ENCODE measurements at regions not wholly inside any gene's neighbourhood (a gene's known extent, or its start where the extent isn't known, plus 50 kb on each side); places are given as distances from the start of the nearest gene placed in this dataset.
"Not testable (repeated sequence)": the region's sequence is repeated elsewhere in the genome, so short reads cannot be mapped to it uniquely, and the experiment has no call there.

- ATAC-seq, result peak; percentile 38
- no peak for DNase-seq
- intact Hi-C loops (cut with micrococcal nuclease), result no loop called here
These were observed 50.5 kb upstream of the TUBA3D start for GRCh38 chr2:131425231-131425941.

GRCh38 chr2:131424605-131425114 is 51.3 kb upstream of the TUBA3D start:
- not testable (repeated sequence) for ATAC-seq, DNase-seq

DNA sequence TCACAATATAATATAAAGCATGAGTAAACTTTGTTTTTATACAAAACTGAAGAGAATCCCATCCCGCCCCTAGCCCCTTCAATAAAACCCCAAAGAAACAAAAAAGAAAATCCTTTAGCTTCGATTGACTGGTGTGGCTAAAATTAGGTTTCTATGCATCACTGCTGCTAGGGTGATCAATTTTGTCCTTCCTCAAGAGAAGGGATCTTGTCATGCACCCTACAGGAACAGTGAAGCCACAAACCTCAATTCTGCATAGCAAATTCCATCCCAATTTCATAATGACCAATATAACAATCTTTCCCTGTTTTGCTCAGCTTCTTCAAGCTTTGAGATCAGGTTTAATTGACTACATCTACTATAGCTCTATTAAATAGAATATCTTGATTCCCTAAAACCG is 55.2 kb upstream of the TUBA3D start:
- intact Hi-C loops (cut with micrococcal nuclease); DNase-seq; ATAC-seq: not testable (repeated sequence)

More at GRCh38 chr2:131424605-131425114, 51.3 kb upstream of the TUBA3D start:
- intact Hi-C loops (cut with micrococcal nuclease), result not testable (repeated sequence)

DNA sequence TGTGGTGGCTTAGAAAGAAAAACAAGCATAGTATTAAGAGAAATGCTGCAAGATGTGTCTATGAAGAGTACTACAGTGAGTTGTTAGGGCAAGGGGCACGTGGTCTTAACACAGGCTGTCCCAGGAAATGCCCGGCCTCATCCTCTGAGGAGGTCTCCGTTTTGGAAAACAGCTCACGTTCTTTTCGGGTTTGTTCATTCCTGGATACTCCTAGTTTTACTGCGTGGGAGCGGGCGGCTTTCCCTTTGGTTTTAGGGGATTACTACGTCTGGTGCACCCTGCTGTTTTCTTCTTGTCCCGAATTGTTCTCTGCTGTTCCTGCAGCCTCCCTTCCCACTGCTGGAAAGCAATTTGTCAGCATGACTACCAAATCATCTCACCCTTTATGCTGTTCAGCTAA is 55.5 kb upstream of the RAB6D start:
- intact Hi-C loops (cut with micrococcal nuclease), result no loop called here
- ATAC-seq (no peak), DNase-seq (no peak)

DNA sequence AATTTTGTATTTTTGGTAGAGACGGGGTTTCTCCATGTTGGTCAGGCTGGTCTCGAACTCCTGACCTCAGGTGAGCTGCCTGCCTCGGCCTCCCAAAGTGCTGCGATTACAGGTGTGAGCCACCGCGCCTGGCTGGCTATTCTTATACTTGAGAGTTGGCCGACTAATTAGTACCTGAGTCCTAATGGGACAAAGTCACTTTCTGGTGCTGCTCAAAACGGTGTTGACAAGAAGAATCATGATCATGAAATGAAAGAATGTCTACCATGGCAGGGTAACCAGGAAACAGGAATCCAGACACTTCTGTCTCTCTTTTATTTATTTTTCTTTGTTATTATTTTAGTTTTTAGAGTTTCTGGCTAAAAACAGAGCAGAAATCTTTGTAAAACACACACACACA is 54.7 kb upstream of the RAB6D start:
- no peak for DNase-seq
- no peak for ATAC-seq
- intact Hi-C loops (cut with micrococcal nuclease), result no loop called here

DNA sequence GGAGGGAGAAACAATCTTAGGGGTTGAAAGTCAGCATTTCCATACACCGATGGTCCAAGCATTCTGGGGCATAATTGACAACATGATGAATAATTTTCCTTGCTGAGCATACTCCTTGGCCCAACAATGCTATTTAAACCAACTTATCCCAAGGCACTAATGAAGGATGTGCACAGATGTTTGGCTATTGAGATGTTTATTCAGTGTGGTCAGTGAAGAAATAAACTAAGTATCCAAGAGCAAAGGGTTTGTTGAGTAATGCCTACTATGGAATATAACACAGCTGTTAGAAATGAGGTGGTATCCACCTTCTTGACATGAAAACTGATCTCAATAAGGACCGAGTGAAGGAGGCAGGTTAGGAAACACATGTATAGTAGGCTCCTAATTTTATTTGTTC is 53.9 kb upstream of the RAB6D start:
- no peak for ATAC-seq
- DNase-seq, result no peak
- intact Hi-C loops (cut with micrococcal nuclease), result no loop called here

GRCh38 chr2:131413785-131414184 is 49.8 kb upstream of the RAB6D start:
- intact Hi-C loops (cut with micrococcal nuclease), result no loop called here
- no peak for ATAC-seq
- no peak for DNase-seq

Measured in left ventricle myocardium superior (tissue), 1 donor.